ENCODE measurements at regions not wholly inside any gene's neighbourhood (a gene's known extent, or its start where the extent isn't known, plus 50 kb on each side); places are given as distances from the start of the nearest gene placed in this dataset.
"Not testable (repeated sequence)": the region's sequence is repeated elsewhere in the genome, so short reads cannot be mapped to it uniquely, and the experiment has no call there.

DNA sequence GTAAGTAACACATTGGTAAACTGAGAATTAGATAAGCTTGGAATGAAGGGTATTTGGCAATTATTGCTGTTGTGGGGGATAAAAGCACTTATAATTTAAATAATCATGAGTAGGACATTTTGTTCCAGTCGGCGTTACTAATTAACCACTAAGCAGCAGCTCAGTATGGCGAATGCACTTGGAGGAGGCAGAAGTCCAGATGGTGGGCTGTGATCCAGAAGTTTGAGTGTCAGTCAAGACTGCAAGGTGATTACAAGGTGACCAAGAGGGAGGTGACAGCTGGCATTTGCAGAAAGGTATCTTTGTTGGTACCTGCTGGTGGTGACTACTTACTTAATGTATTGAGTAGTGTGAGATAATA, 643.6 kb upstream of the FAM98A start:
- no peak for DNase-seq (ENCODE audit: low read depth)
- H3K4me3 ChIP-seq (ENCODE audit: low read depth, low read length) = no peak overlapping the region
- TF ChIP-seq, protein P1, sequence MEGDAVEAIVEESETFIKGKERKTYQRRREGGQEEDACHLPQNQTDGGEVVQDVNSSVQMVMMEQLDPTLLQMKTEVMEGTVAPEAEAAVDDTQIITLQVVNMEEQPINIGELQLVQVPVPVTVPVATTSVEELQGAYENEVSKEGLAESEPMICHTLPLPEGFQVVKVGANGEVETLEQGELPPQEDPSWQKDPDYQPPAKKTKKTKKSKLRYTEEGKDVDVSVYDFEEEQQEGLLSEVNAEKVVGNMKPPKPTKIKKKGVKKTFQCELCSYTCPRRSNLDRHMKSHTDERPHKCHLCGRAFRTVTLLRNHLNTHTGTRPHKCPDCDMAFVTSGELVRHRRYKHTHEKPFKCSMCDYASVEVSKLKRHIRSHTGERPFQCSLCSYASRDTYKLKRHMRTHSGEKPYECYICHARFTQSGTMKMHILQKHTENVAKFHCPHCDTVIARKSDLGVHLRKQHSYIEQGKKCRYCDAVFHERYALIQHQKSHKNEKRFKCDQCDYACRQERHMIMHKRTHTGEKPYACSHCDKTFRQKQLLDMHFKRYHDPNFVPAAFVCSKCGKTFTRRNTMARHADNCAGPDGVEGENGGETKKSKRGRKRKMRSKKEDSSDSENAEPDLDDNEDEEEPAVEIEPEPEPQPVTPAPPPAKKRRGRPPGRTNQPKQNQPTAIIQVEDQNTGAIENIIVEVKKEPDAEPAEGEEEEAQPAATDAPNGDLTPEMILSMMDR (conservative IDR thresholded peaks at IDR 0.05; ENCODE audit: low read depth, low read length) = no peak

GRCh38 chr2:34241905-34242762, 643.0 kb upstream of the FAM98A start:
- no peak for DNase-seq (ENCODE audit: low read depth)
- no peak overlapping the region for H3K4me3 ChIP-seq (ENCODE audit: low read depth, low read length)
- TF ChIP-seq, protein P1 (conservative IDR thresholded peaks at IDR 0.05; ENCODE audit: low read depth, low read length) = no peak

DNA sequence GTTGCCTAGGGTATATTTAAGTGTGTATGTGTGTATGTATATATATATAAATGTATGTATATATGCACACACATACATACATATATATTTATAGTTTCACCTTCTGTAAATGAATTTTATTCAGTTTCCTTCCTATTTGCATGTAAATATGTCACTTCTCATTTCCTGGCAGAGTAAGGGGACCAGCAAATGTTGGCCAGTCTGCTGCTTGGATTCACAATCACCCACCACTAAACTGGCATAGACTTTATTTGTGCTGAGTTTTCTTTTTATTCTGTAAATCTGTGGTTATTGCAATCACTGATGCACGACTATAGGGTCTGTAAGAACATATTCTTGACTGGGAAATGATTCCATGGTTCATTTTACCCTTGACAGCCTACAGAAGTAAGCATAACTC, 640.4 kb upstream of the FAM98A start:
- no peak overlapping the region for H3K4me3 ChIP-seq (ENCODE audit: low read depth, low read length)
- TF ChIP-seq, protein P1 (conservative IDR thresholded peaks at IDR 0.05; ENCODE audit: low read depth, low read length) = no peak

GRCh38 chr2:34234823-34235222, 635.7 kb upstream of the FAM98A start:
- H3K4me3 ChIP-seq (ENCODE audit: low read depth, low read length) = no peak overlapping the region
- DNase-seq (ENCODE audit: low read depth) = no peak
- TF ChIP-seq, protein P1 (conservative IDR thresholded peaks at IDR 0.05; ENCODE audit: low read depth, low read length) = no peak

More for the DNA sequence above, 640.4 kb upstream of the FAM98A start:
- DNase-seq (ENCODE audit: low read depth) = no peak

GRCh38 chr2:34229998-34230397, 630.9 kb upstream of the FAM98A start:
- TF ChIP-seq, protein P1 (conservative IDR thresholded peaks at IDR 0.05; ENCODE audit: low read depth, low read length) = no peak
- no peak for DNase-seq (ENCODE audit: low read depth)
- H3K4me3 ChIP-seq (ENCODE audit: low read depth, low read length) = no peak overlapping the region

GRCh38 chr2:34215174-34215573, 616.1 kb upstream of the FAM98A start:
- no peak overlapping the region for H3K4me3 ChIP-seq (ENCODE audit: low read depth, low read length)
- TF ChIP-seq, protein P1 (conservative IDR thresholded peaks at IDR 0.05; ENCODE audit: low read depth, low read length) = no peak
- no peak for DNase-seq (ENCODE audit: low read depth)

DNA sequence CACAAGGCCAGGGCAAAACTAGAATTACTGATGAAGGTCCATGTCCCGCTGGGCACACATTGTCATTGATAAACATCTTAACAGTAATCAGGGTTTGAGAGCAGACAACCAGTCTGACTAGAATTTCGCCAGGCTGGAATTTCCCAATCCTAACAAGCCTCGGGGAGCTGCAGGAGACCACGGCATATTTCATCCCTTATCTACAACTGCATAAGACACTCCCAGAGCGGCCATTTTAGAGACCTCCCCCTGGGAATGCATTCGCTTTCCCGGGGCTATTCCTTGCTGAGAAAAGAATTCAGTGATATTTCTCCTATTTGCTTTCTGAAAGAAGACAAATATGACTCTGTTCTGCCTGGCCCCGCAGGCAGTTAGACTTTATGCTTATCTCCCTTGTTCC, 611.3 kb upstream of the FAM98A start:
- not testable (repeated sequence) for H3K4me3 ChIP-seq (ENCODE audit: low read depth, low read length); DNase-seq (ENCODE audit: low read depth)
